ENCODE measurements at regions not wholly inside any gene's neighbourhood (a gene's known extent, or its start where the extent isn't known, plus 50 kb on each side); places are given as distances from the start of the nearest gene placed in this dataset.
A peak's percentile ranks its signal among the peaks of the same experiment; 100 is the strongest.

- peak; percentile 7 for DNase-seq
Observed at GRCh38 chr3:135490219-135490915, 475.2 kb upstream of the PPP2R3A start.

DNA sequence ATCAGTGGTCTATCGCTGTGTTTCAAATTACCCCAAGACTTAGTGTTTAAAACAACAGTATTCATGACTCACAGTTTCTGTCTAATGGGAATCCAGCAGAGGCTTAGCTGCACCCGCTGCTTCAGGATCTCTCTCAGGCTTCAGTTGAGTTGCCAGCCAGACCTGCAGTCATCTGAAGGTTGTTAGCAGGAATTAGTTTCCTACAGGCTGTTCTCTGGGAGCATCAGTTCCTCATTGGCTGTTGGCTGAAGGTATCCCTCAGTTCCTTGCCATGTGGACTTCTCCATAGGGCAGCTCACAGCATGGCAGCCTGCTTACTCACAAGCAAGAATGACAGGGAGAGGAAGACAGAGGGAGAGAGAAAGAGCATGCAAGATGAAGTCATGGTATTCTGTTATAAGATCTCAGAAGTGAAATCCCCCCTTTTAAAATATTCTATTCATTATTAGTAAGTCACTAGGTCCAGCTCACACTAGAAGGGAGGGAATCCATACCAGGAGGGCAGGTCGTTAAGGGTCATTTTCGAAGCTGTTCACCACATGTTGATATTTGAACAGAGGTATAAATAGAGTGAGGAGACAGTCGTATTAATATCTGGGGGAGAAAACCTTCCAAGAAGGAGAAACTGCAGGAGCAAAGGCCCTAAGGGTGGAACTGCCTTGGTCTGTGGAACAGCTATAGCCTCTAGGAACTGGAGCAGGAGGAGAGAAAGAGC, 473.9 kb upstream of the PPP2R3A start:
- no peak for DNase-seq

- peak; percentile 22 for DNase-seq
Observed at GRCh38 chr3:135495891-135496290, 469.6 kb upstream of the PPP2R3A start.

- DNase-seq: no peak
Observed at GRCh38 chr3:135497979-135498378, 467.5 kb upstream of the PPP2R3A start.

- no peak for DNase-seq
Observed at GRCh38 chr3:135499426-135499825, 466.1 kb upstream of the PPP2R3A start.

DNA sequence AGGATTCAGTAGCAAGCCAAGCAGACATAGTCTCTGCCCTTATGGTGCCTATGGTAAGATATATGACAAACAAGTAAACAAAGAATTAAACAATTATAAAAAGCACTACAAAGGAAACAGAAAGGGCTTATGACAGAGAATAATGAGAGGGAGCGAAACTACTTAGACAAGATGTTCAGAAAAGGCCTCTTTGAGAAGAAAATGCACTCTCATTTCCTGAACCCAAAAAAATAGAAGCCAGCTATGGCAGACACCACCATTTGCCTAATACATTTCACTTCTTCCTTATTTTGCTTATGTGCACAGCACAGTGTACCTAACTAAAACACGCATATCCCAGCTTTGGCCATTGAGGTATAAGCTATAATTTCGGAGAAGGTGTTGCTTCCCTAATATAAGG, 465.5 kb upstream of the PPP2R3A start:
- no peak for DNase-seq

DNA sequence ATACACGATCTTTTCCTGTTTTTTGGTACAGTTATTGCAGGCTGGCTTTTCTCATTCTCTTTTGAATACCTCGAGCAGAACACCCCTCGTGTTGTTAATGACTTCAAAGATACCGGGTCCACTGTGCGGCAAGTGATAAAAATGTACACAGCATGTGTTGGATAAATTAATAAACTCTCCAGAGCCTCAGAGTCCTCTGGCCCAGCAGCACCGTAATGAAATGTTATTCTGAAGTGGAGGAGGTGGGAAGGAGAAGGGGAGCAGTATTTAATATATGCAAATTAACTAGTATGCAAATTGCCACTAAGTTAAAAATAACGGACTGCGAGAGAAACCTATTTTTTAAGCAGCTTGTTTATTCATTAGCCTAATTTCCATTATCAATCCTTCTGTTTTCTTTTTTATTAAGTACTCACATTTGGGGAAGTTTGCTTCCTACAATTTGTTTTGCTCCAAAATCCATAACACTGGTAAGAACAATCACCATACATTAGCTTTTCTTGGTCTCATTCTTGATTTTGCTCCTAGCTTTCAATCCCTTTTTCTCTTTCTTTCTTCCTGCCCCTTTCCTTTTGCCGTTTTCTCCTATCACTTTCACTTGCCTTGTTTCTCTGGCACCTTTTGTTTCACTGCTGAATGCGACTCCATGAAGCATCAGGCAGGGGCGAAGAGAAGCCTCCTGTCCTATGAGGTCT, 462.3 kb upstream of the PPP2R3A start:
- no peak for DNase-seq

DNA sequence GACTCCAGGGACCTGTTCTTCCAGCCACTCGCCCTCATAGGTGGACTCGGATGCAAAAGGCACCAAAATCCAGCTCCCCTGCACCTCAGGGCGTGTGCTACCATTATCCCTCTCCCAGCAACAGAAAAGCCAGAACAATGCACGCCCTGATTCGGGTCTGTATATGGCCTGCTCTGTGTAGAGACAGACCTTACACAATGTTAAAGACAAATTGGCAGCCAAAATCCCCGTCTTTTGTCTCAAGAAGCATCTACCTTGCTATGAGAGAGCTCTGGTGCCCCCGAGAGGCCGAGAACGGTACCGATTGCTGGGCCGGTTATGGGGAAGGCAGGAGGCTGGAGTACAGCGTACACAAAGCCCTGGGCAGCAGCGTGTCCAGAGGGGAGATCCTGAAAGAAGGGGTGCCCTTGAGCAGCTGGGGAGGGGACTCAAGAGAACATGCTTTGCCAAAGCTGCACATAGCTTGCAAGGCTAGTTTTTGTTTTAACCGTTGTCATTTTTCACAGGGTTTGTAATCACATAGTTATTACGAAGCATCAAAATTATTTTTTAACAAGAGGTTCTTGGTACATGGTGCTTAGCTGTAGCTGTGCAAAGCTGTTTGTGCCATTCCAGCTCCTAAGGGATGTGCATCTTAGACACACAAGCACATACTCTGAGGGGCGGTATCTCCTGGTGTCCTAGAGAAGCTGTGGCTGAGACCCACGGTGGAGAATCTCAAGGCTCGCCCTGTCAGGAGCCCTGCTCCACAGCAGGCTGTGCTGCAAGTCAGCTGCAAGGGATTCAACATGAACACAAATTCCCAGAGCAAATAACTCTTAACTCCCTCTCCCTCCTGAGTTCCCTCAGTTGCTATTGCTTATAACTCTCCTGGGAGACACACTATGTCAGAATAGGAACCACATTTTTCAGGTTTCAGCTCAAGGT, 461.5 kb upstream of the PPP2R3A start:
- DNase-seq: peak; percentile 79

DNA sequence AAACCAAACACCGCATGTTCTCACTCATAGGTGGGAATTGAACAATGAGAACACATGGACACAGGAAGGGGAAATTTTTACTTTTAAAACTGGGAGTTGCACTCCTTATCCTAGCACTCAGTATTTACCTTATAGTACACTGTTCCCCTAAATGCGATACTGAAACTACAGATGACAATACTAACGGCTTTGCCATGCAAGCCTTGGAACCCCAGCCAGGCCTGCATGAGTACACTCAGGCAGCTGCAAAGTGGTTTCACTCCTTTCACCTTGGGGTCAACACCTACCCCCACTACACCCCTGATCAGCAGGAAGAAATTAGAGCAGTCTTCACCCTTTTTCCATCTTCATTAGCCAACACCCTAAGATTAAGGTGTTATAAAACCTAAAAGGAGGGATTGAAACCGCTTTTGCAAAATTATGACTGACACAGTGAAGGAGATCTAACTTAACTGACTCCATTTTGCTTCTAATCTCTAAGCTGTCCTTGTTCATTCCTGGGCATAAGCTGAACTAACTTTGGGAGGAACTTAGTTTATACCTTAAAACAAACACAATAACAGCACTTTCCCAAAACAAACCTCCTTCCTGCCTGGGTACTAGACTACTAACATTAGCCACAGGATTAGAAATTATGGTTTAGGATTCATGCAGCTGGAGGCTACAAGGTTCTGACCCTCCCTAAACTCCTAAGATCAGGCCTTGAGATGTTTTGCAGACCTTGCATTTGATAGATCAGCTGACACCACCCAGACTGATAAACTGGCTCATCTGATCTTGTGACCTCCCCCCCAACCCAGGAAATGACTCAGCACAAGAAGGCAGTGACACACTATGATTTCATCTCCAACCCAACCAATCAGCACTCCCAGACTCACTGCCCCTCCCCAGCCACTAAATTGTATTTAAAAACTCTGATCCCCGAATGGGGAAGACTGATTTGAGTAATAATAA, 452.1 kb upstream of the PPP2R3A start:
- peak; percentile 6 for DNase-seq

- DNase-seq: no peak
Observed at GRCh38 chr3:135514060-135514448, 451.5 kb upstream of the PPP2R3A start.

DNA sequence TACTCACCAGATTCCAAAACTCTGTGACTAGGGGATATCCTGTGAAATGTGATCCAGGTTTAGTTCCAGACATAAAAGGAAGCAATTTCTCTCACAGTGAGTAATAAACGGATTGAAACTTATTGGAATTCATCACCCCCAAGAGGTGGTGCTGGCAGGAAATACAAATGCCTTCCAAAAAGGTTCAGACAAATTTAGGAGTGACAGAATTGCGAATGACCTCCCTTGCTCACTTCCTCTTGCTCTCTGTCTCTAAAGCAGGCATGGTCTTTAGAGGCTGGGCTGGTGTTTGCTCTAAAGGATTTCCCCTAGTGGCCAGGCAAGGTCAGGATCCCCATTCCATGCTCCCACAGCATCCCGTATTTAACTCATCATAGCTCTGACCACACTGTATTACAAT, 449.4 kb upstream of the PPP2R3A start:
- DNase-seq: no peak

DNA sequence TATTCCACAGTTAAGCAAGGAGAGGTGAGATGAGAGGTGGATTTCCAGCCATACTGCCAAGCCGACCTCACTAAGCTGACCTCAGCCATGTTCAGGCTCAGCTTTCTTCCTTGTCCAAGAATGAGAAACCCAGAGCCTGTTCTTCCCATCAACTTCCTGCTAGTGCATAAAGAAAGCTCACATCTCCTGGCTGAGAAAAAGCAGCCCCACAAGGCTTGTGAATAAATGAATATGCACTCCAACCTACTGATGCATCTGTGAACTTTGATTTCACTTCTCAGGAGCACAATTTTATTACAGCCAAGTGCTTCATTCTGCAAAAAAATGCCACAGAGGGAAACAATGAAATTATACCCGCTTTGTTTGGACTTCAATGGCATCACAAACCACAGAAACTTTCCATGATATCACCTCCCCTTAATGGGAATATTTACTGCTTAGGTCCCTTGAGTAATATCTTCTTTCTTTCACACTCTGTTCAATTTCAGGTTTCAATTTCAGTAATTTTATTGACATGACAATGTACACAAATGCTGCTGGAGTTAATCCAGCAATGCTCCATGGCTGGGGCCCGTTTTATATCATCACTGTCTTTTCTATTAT, 437.0 kb upstream of the PPP2R3A start:
- peak; percentile 40 for DNase-seq

DNA sequence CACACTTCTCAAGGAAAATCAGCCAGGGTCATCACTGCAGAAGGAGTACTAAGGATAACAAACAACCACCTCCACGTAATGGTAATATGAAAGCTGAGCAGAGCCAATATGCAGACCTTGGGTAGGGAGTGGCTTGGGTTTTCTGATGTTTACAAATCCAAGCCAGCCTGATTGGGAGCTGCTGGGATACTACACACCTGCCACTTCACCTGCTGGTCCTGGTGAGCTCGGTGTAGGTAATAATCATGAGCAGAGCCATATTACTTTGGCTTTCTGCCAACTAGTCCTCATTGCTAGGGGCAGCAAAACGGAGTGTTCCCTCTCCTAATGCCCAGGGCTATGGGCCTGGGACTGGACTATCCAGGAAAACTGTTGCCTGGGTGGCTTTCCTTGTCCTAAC, 433.5 kb upstream of the PPP2R3A start:
- peak; percentile 87 for DNase-seq

DNA sequence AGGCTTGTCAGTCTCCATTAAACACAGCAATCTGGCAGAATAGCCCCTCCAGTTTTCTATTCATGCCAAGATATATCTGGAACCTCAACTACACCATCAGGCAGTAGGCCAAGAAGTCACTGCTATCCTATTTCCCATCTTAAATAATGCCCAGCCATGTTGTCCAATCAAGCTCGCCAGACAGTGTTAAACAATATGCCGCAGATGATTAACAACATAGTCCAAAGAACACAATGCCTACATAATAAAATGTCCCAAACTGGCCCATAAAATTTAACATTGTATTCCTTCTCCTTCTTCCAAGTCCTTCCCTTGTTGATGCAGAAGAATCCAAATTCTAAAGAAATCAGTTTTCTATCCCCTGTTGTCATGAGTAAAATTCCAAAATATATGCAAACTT, 427.4 kb upstream of the PPP2R3A start:
- DNase-seq: no peak

GRCh38 chr3:135539351-135539750, 426.2 kb upstream of the PPP2R3A start:
- DNase-seq: no peak

- no peak for DNase-seq
Observed at GRCh38 chr3:135539854-135540253, 425.7 kb upstream of the PPP2R3A start.

DNA sequence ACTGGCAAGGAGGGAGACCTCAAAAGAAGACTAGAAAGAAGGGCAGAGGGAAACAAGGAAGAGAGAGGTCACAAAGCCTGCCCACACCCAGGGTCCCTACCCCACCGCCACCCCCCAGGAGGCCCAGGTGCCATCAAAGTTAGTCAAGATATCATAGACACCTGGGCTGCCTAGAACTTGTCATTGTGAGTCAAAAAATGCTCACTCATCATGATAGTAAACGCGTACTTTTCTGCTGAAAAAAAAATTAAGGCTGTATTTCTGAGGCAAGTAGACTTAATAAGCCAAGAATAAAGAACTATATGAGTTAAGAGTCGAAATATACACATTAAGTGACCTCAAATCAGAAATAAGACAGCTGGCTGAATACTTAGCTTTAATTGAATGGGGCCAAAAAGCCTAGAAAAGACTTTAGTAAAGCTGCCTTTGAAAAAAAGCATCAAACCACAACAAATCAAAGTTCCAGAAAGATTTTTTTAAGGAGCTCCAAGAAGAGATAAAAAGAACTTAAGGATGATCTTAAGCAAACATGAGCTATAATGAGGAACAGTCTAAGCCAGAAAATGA, 415.5 kb upstream of the PPP2R3A start:
- no peak for DNase-seq

DNA sequence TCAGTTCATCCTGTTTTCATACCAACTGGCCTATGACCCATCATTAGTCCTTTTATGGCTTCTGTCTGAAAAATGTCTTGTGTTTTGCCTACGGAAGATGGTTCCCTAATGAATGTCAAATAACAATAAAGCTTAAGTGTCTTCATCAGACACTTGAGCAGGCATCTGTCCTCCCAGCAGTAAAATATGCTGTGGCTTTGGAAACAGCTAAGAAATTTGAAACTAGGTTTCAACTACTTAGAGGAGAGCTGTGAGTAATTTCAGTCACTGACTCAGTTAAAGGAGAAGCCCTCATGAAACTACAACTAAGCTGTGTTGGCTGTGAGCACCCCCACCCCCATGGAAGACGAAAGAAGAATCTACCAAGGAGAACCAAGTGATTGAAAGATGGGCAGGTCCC, 409.4 kb upstream of the PPP2R3A start:
- DNase-seq: no peak

DNA sequence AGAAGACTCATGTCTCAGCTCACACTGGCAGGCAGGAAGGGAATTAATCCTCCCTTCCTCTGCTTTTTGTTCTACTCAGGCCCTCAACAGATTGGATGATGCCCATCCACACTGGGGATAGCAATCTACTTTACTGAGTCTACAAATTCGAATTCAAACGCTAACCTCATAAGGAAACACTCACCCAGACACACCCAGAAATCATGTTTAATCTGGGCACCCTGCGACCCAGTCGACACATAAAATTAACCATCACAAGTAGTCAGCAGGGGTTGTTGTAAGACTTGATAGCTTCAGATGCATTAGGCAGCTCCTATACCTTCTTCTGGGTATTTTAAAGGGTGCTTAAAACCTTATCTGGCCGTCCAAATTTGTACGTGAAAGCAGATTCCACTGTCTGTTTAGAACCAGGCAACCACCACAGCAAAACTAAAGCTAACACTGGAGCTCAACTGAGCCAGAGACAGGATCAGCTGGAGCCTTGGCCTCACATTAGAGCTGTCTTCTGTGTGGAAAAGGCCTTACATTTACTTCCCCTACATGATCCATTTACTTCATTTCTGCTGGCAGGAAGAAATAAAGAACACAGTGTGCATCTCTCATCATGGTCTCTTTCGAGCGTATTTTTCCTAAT, 407.3 kb upstream of the PPP2R3A start:
- no peak for DNase-seq

- no peak for DNase-seq
Observed at GRCh38 chr3:135558906-135559305, 406.6 kb upstream of the PPP2R3A start.

DNA sequence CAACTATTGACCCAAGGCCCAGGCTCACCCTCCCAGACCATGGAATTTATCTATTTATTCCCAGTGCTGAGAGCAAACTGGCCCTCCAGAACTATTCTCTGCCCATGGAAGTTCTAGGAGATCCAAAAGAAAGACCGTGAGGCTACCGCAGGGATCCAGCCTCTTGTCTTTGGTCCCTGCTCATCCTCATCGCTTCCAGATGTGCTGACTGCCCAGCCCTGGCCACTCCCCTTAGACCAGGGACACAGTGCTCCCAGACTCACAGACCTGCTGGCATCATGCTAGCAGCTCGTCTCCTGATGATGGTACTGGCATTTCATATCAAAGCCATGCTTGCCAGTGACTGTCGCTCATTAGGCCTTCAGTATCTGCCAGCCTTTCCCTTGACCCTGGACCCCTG, 405.7 kb upstream of the PPP2R3A start:
- no peak for DNase-seq

Data from NCI-H2029 (cell line).